Esophagus squamous epithelium (tissue), 4 donors: ENCODE measurements at regions not wholly inside any gene's neighbourhood (a gene's known extent, or its start where the extent isn't known, plus 50 kb on each side); places are given as distances from the start of the nearest gene placed in this dataset.

Experiments used
- POLR2A ChIP-seq, 4 donors: fragments of 450-650 bp; IDR thresholded peaks; one replicate each; pipeline ENCODE4 v1.6.1; 2017; ENCODE audit warnings: antibody characterized with exemption in 4 of 4, mild to moderate bottlenecking in 4 of 4, moderate library complexity in 3 of 4
- TF ChIP-seq, protein P1 (sequence below), 6 experiments: fragments of 450-650 bp in 4 of 6; fragments of 200-600 bp in 2 of 6; sonication (generic) in 2 of 6; IDR thresholded peaks; one replicate each; pipeline ENCODE4 v1.5.1; 2016 to 2019; ENCODE audit warnings: antibody characterized with exemption in 6 of 6, mild to moderate bottlenecking in 4 of 6, moderate library complexity in 4 of 6

DNA sequence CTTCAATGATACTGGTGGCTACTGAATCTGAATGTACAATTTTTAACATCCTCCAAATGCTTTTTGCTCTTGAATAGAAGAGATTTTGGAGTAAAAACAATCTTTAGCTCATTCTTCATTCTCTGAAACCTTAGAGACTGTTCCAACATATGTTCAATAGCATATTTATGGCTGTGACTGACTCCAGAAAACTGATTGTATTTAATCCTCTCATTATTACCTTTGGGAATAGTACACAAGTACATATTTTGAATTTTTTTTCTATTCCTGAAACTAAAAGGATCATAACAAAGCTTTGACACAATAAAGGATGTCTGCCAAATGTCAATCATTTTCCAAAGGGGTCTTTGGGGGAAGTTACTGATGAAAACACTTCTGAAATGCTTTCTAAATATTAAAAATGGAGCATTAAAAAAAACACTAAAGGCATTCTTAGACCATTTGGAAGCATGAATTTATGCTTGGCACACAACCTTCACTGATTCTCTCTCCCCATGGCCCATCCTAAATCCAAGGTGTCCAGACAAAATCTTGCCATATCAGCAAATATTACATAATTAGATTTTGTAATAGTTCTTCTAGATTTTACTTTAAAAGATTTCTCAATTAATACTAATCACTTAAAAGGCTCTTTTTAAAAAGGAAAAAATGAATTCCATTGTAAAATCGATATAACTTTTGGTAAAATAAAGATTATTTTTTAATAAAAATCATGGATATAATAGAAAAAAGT, 936.8 kb downstream of the EPHA3 start:
- TF ChIP-seq, protein P1, sequence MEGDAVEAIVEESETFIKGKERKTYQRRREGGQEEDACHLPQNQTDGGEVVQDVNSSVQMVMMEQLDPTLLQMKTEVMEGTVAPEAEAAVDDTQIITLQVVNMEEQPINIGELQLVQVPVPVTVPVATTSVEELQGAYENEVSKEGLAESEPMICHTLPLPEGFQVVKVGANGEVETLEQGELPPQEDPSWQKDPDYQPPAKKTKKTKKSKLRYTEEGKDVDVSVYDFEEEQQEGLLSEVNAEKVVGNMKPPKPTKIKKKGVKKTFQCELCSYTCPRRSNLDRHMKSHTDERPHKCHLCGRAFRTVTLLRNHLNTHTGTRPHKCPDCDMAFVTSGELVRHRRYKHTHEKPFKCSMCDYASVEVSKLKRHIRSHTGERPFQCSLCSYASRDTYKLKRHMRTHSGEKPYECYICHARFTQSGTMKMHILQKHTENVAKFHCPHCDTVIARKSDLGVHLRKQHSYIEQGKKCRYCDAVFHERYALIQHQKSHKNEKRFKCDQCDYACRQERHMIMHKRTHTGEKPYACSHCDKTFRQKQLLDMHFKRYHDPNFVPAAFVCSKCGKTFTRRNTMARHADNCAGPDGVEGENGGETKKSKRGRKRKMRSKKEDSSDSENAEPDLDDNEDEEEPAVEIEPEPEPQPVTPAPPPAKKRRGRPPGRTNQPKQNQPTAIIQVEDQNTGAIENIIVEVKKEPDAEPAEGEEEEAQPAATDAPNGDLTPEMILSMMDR (IDR thresholded peaks at IDR 0.05), result no peak
- no peak for TF ChIP-seq POLR2A (IDR thresholded peaks at IDR 0.05)
